ENCODE measurements at regions not wholly inside any gene's neighbourhood (a gene's known extent, or its start where the extent isn't known, plus 50 kb on each side); places are given as distances from the start of the nearest gene placed in this dataset.

DNA sequence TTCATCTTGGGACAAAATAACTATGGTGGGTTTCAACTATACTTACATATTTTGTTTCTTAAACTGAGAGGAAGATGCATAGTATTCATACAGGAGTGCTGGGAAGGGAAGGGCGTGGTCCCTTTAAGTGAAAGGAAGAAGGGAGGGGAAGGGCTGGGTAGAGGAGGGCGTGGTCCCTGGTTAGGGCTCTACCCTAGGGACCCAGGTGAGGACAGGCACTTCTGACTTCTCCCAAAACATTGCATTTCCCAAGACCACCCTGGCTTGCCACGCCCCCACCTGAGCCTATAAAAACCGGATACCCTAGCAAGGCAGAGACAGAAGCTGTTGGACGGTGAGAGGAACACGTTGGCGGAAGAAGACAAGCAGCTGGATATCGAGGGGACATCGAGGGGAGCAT lies 157.6 kb upstream of the PLXNA4 start:
- H3K27me3 ChIP-seq (ENCODE audit: insufficient read depth, low read length) = 0 out of 2 replicates have a peak, but pooled peaks cover 4% of the 10 kb centered on the region
- peaks cover 15% of the 10 kb centered on the region for H3K4me1 ChIP-seq (ENCODE audit: control insufficient read depth, insufficient read depth, low read length, unreplicated experiment)
- no peak overlapping the region for H2AFZ ChIP-seq (ENCODE audit: low read length, unreplicated experiment)
- H3K27ac ChIP-seq (ENCODE audit: low read depth, low read length) = no peak overlapping the region
- no peaks in the 10 kb centered on the region for H3K79me2 ChIP-seq (ENCODE audit: control insufficient read depth, insufficient read depth, low read length, unreplicated experiment)
- no peaks in the 10 kb centered on the region for H3K36me3 ChIP-seq (ENCODE audit: insufficient read depth, low read length)
- H3K4me3 ChIP-seq (ENCODE audit: low read depth, low read length) = no peak overlapping the region

DNA sequence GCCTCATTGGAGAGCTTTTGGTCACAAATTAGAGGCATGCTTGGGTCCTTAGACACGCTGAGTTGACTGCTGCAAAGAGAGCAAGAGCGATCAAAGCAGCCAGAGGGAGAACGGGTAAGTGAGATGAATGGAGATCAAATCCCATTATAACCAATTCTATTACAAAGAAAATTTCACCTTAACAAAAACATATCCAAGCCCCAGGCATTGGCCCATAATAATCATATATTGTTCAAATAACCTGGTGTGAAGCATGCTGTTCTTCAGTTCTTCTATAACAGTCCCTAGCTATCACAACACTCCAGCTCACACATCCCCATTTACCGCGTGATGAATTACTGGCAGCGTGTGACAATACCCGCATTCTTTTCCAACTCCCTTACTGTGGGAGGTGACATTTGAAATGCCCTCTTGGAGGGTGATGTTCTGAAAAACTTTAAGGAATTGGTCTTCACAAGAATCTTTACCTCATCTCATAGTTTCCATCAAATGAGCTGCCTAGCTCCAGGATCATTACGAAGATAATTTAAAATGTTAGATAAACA lies 156.1 kb upstream of the PLXNA4 start:
- Histone ChIP-seq H3K4me3 (ENCODE audit: low read depth, low read length) (no peak overlapping the region), H3K4me1 (ENCODE audit: control insufficient read depth, insufficient read depth, low read length, unreplicated experiment) (peaks cover under 1% of the 10 kb centered on the region), H3K27me3 (ENCODE audit: insufficient read depth, low read length) (0 out of 2 replicates have a peak, but pooled peaks cover 4% of the 10 kb centered on the region), H3K36me3 (ENCODE audit: insufficient read depth, low read length) (no peaks in the 10 kb centered on the region), H3K27ac (ENCODE audit: low read depth, low read length) (no peak overlapping the region), H2AFZ (ENCODE audit: low read length, unreplicated experiment) (no peak overlapping the region), H3K79me2 (ENCODE audit: control insufficient read depth, insufficient read depth, low read length, unreplicated experiment) (no peaks in the 10 kb centered on the region)

- 0 out of 2 replicates have a peak, but pooled peaks cover 4% of the 10 kb centered on the region for H3K27me3 ChIP-seq (ENCODE audit: insufficient read depth, low read length)
- H3K4me3 ChIP-seq (ENCODE audit: low read depth, low read length) = no peak overlapping the region
- H2AFZ ChIP-seq (ENCODE audit: low read length, unreplicated experiment) = no peak overlapping the region
Measured at GRCh38 chr7:132730105-132730504, 153.8 kb upstream of the PLXNA4 start.

GRCh38 chr7:132723506-132724081 lies 147.3 kb upstream of the PLXNA4 start:
- H3K27me3 ChIP-seq (ENCODE audit: insufficient read depth, low read length) = peaks cover 5% of the 10 kb centered on the region; the same call in 1 of the 2 replicates
- no peak overlapping the region for H2AFZ ChIP-seq (ENCODE audit: low read length, unreplicated experiment)
- no peak overlapping the region for H3K27ac ChIP-seq (ENCODE audit: low read depth, low read length)
- no peaks in the 10 kb centered on the region for H3K79me2 ChIP-seq (ENCODE audit: control insufficient read depth, insufficient read depth, low read length, unreplicated experiment)
- no peaks in the 10 kb centered on the region for H3K36me3 ChIP-seq (ENCODE audit: insufficient read depth, low read length)
- H3K4me1 ChIP-seq (ENCODE audit: control insufficient read depth, insufficient read depth, low read length, unreplicated experiment) = no peaks in the 10 kb centered on the region
- no peak overlapping the region for H3K4me3 ChIP-seq (ENCODE audit: low read depth, low read length)

More at GRCh38 chr7:132730105-132730504, 153.8 kb upstream of the PLXNA4 start:
- Histone ChIP-seq H3K27ac (ENCODE audit: low read depth, low read length) (no peak overlapping the region), H3K36me3 (ENCODE audit: insufficient read depth, low read length) (no peaks in the 10 kb centered on the region), H3K79me2 (ENCODE audit: control insufficient read depth, insufficient read depth, low read length, unreplicated experiment) (no peaks in the 10 kb centered on the region), H3K4me1 (ENCODE audit: control insufficient read depth, insufficient read depth, low read length, unreplicated experiment) (no peaks in the 10 kb centered on the region)

DNA sequence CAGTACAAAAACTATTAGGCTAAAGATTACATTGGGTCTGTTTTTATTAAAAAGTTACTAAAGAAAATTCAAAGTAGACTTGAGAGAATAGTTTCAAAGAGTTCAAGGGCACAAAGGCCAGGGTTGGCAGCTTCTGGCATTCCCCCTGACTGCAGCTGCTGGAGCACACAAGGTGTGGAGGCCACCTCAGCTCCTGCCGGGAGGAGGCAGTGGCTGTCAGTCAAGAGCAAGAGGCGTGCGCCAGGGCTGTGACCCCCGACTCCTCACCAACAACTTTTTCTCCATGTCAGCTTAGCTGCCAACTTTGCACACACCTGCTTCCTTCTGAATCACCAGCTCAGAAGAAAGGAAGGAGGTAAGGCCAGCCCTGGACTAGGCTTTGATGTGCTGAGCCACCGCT lies 144.6 kb upstream of the PLXNA4 start:
- Histone ChIP-seq H3K4me1 (ENCODE audit: control insufficient read depth, insufficient read depth, low read length, unreplicated experiment) (no peaks in the 10 kb centered on the region), H3K36me3 (ENCODE audit: insufficient read depth, low read length) (no peaks in the 10 kb centered on the region), H3K27ac (ENCODE audit: low read depth, low read length) (no peak overlapping the region), H3K27me3 (ENCODE audit: insufficient read depth, low read length) (peaks cover 7% of the 10 kb centered on the region; the same call in 1 of the 2 replicates), H2AFZ (ENCODE audit: low read length, unreplicated experiment) (no peak overlapping the region), H3K4me3 (ENCODE audit: low read depth, low read length) (no peak overlapping the region), H3K79me2 (ENCODE audit: control insufficient read depth, insufficient read depth, low read length, unreplicated experiment) (no peaks in the 10 kb centered on the region)

DNA sequence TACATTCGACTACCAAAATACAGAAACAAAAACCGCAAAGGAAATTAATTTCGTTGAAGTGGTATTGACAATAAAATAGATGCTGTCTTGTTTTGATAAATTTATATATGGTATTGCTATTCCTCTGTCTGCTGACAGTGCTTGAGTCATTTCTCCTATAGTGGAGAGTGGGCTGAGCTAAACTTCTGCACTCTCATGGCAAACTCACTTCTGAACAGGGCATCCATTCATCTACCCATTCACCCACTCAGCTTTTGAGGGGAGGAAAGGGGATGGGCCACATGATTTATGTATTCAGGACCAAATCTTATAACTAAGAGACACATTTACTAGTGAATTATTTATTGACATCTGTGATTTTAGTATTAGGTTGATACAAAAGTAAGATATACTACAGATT lies 137.6 kb upstream of the PLXNA4 start:
- Histone ChIP-seq H3K36me3 (ENCODE audit: insufficient read depth, low read length) (no peaks in the 10 kb centered on the region), H3K27ac (ENCODE audit: low read depth, low read length) (no peak overlapping the region), H3K79me2 (ENCODE audit: control insufficient read depth, insufficient read depth, low read length, unreplicated experiment) (no peaks in the 10 kb centered on the region), H2AFZ (ENCODE audit: low read length, unreplicated experiment) (no peak overlapping the region), H3K27me3 (ENCODE audit: insufficient read depth, low read length) (peaks cover 4% of the 10 kb centered on the region; the same call in 1 of the 2 replicates), H3K4me1 (ENCODE audit: control insufficient read depth, insufficient read depth, low read length, unreplicated experiment) (no peaks in the 10 kb centered on the region), H3K4me3 (ENCODE audit: low read depth, low read length) (no peak overlapping the region)

DNA sequence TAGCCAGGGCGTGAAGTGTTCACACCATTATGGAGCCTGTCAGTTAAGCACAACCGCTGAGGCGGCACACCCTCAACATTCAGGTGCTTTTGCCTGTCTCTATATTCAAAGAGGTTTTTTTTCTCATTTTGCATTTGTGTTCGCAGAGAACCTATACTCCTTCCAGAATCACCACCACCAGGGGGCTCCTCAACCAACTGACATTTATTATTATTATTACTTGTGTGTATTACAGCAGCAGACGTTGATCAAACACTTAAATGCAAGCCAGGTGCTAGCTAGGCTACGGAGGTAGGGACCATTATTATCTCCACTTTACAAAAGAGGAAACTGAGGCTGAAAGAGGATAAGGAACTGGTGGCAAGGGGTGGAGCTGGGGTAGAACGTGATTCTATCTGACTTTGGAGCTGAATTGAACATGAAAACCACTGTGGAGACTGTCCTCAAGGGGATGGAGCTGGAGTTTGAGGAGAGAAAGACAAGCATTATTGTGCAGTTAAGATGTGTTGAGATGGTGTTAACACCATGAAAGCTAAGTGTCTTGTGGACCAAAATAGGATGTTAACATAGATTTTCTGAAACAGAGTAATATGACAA lies 133.8 kb upstream of the PLXNA4 start:
- no peaks in the 10 kb centered on the region for H3K27me3 ChIP-seq (ENCODE audit: insufficient read depth, low read length)
- H3K36me3 ChIP-seq (ENCODE audit: insufficient read depth, low read length) = no peaks in the 10 kb centered on the region
- no peaks in the 10 kb centered on the region for H3K79me2 ChIP-seq (ENCODE audit: control insufficient read depth, insufficient read depth, low read length, unreplicated experiment)
- H2AFZ ChIP-seq (ENCODE audit: low read length, unreplicated experiment) = no peak overlapping the region
- no peaks in the 10 kb centered on the region for H3K4me1 ChIP-seq (ENCODE audit: control insufficient read depth, insufficient read depth, low read length, unreplicated experiment)
- H3K27ac ChIP-seq (ENCODE audit: low read depth, low read length) = no peak overlapping the region
- H3K4me3 ChIP-seq (ENCODE audit: low read depth, low read length) = no peak overlapping the region

DNA sequence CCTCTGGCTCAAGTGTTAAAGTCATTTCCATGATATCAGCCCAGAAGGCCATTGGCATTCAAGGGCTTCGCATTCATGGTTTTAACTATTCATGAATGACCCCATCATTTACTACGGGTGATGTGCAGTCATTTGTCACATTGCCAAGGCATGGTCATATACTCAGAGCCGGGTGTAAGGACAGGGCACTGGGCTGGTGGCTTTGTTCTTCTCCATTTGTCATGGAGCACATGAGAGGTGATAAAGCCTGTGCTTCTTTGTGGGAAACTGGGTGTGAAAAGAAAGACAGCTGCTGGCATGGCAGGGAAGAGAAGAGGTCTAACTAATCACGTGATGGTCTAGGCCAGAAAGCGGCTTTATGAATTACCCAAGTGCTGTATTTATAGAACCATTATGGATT lies 132.2 kb upstream of the PLXNA4 start:
- H3K79me2 ChIP-seq (ENCODE audit: control insufficient read depth, insufficient read depth, low read length, unreplicated experiment) = no peaks in the 10 kb centered on the region
- H2AFZ ChIP-seq (ENCODE audit: low read length, unreplicated experiment) = no peak overlapping the region
- no peaks in the 10 kb centered on the region for H3K36me3 ChIP-seq (ENCODE audit: insufficient read depth, low read length)
- H3K27me3 ChIP-seq (ENCODE audit: insufficient read depth, low read length) = no peaks in the 10 kb centered on the region
- H3K4me1 ChIP-seq (ENCODE audit: control insufficient read depth, insufficient read depth, low read length, unreplicated experiment) = no peaks in the 10 kb centered on the region
- H3K27ac ChIP-seq (ENCODE audit: low read depth, low read length) = no peak overlapping the region
- H3K4me3 ChIP-seq (ENCODE audit: low read depth, low read length) = no peak overlapping the region

GRCh38 chr7:132705146-132705545 lies 128.9 kb upstream of the PLXNA4 start:
- Histone ChIP-seq H3K27ac (ENCODE audit: low read depth, low read length) (no peak overlapping the region), H3K27me3 (ENCODE audit: insufficient read depth, low read length) (no peaks in the 10 kb centered on the region), H2AFZ (ENCODE audit: low read length, unreplicated experiment) (no peak overlapping the region), H3K4me3 (ENCODE audit: low read depth, low read length) (no peak overlapping the region), H3K4me1 (ENCODE audit: control insufficient read depth, insufficient read depth, low read length, unreplicated experiment) (no peaks in the 10 kb centered on the region), H3K36me3 (ENCODE audit: insufficient read depth, low read length) (no peaks in the 10 kb centered on the region), H3K79me2 (ENCODE audit: control insufficient read depth, insufficient read depth, low read length, unreplicated experiment) (no peaks in the 10 kb centered on the region)

- Histone ChIP-seq H2AFZ (ENCODE audit: low read length, unreplicated experiment) (no peak overlapping the region), H3K27ac (ENCODE audit: low read depth, low read length) (no peak overlapping the region), H3K4me3 (ENCODE audit: low read depth, low read length) (no peak overlapping the region), H3K79me2 (ENCODE audit: control insufficient read depth, insufficient read depth, low read length, unreplicated experiment) (no peaks in the 10 kb centered on the region), H3K4me1 (ENCODE audit: control insufficient read depth, insufficient read depth, low read length, unreplicated experiment) (no peaks in the 10 kb centered on the region), H3K36me3 (ENCODE audit: insufficient read depth, low read length) (no peaks in the 10 kb centered on the region), H3K27me3 (ENCODE audit: insufficient read depth, low read length) (no peaks in the 10 kb centered on the region)
Measured at GRCh38 chr7:132703742-132704141, 127.5 kb upstream of the PLXNA4 start.

DNA sequence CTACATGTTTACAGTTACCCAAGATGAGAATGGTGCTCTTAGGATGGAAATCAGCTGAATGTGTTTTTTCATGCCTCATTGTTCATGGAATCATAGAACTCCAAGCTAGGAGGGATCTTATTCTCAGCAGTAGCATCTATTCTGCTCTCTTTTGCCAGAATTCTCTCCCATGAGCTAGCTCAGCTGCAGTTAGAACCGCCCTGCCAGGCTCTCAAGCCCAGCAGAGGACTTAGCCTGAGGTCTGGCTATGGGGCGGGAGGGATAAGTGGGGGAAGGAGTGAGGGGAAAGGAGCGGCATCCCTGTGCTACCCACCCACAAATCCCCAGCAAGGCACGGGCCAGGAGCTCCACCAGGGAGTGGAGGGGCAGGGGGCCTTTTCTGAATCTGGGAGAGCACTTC lies 120.7 kb upstream of the PLXNA4 start:
- Histone ChIP-seq H3K36me3 (ENCODE audit: insufficient read depth, low read length) (no peaks in the 10 kb centered on the region), H2AFZ (ENCODE audit: low read length, unreplicated experiment) (no peak overlapping the region), H3K27ac (ENCODE audit: low read depth, low read length) (no peak overlapping the region)

More for the DNA sequence above, 120.7 kb upstream of the PLXNA4 start:
- H3K79me2 ChIP-seq (ENCODE audit: control insufficient read depth, insufficient read depth, low read length, unreplicated experiment) = no peaks in the 10 kb centered on the region
- H3K27me3 ChIP-seq (ENCODE audit: insufficient read depth, low read length) = peaks cover 15% of the 10 kb centered on the region
- H3K4me1 ChIP-seq (ENCODE audit: control insufficient read depth, insufficient read depth, low read length, unreplicated experiment) = no peaks in the 10 kb centered on the region
- no peak overlapping the region for H3K4me3 ChIP-seq (ENCODE audit: low read depth, low read length)
